Cardiac fibroblast (primary cell): ENCODE measurements at regions not wholly inside any gene's neighbourhood (a gene's known extent, or its start where the extent isn't known, plus 50 kb on each side); places are given as distances from the start of the nearest gene placed in this dataset.
A peak's percentile ranks its signal among the peaks of the same experiment; 100 is the strongest.

Source experiments
- DNase-seq, 2 donors: peaks; one replicate each; pipeline versions ENCODE4 v3.0.0 to v3.0.0-alpha.2; 2010; ENCODE audit warnings: low read depth in 2 of 2
- H3K4me3 ChIP-seq, 2 donors: replicated peaks in 1 of 2; 1 replicate in 1 of 2; 2 replicates in 1 of 2; pipeline ENCODE4 v1.5.1; 2011; ENCODE audit warnings: low read depth in 2 of 2, low read length in 2 of 2, mild to moderate bottlenecking in 2 of 2, moderate library complexity in 1 of 2
- CTCF ChIP-seq: IDR thresholded peaks from one replicate; pipeline ENCODE4 v1.5.1; 2011; ENCODE audit warnings: low read depth, mild to moderate bottlenecking, low read length, inconsistent platforms

GRCh38 chr17:71966459-71967313, 154.1 kb upstream of the SOX9 start:
- no peak for TF ChIP-seq CTCF
- DNase-seq: no peak

GRCh38 chr17:71969500-71969899, 151.3 kb upstream of the SOX9 start:
- no peak overlapping the region for H3K4me3 ChIP-seq
- DNase-seq: no peak
- TF ChIP-seq CTCF: no peak

More at GRCh38 chr17:71966459-71967313, 154.1 kb upstream of the SOX9 start:
- no peak overlapping the region for H3K4me3 ChIP-seq

GRCh38 chr17:71970312-71970711, 150.5 kb upstream of the SOX9 start:
- no peak for TF ChIP-seq CTCF
- DNase-seq: peak in 1 of 2 donors; percentile 24
- H3K4me3 ChIP-seq: no peak overlapping the region

- no peak for TF ChIP-seq CTCF
- no peak for DNase-seq
- no peak overlapping the region for H3K4me3 ChIP-seq
These were observed 146.8 kb upstream of the SOX9 start for GRCh38 chr17:71974051-71974450.

- peak; percentile 48 to 68 for DNase-seq
- peak overlapping the region; percentile 31 to 46 for H3K4me3 ChIP-seq
- no peak for TF ChIP-seq CTCF
These were observed 145.5 kb upstream of the SOX9 start for GRCh38 chr17:71975331-71975801.

GRCh38 chr17:71976011-71976649, 144.7 kb upstream of the SOX9 start:
- DNase-seq: peak; percentile 96 to 97
- H3K4me3 ChIP-seq: no peak overlapping the region
- TF ChIP-seq CTCF: no peak
